SK-N-SH (cell line): ENCODE measurements at regions not wholly inside any gene's neighbourhood (a gene's known extent, or its start where the extent isn't known, plus 50 kb on each side); places are given as distances from the start of the nearest gene placed in this dataset.

Experiments used
- CTCF ChIA-PET: fragments of 300-600, 350-600 bp; formaldehyde crosslinking; extraction: SDS; loops from one replicate; lab custom pipeline; 2021; lab: Yijun Ruan, JAX
- POLR2A ChIA-PET: fragments of 350-600 bp; sonication (Branson Sonifier 250); formaldehyde crosslinking; extraction: SDS; loops from one replicate; lab custom pipeline; 2020; ENCODE audit warnings: antibody characterized with exemption, inconsistent platforms; lab: Yijun Ruan, JAX
- DNase-seq: peaks from one replicate; pipeline ENCODE4 v3.0.0; 2012
- H2AFZ ChIP-seq: fragments of 200-600 bp; sonication (generic); 2 replicates; pipeline ENCODE4 v1.8.1; 2016; ENCODE audit warnings: antibody characterized with exemption, mild to moderate bottlenecking, low read depth
- H3F3A ChIP-seq: fragments of 200-600 bp; sonication (generic); replicated peaks from 2 replicates; pipeline ENCODE3; 2016; ENCODE audit warnings: antibody characterized with exemption, mild to moderate bottlenecking; ENCODE audit not compliant: insufficient read depth
- H3K27ac ChIP-seq, 2 experiments: fragments of 200-500 bp in 1 of 2; fragments of 200-600 bp in 1 of 2; sonication (Bioruptor generic) in 1 of 2; sonication (generic), shearing (Covaris generic) in 1 of 2; 2 replicates each; pipeline versions ENCODE4 v1.5.1 to v1.6.1; 2014 to 2016; ENCODE audit warnings: low read depth in 2 of 2, inconsistent platforms in 1 of 2, low read length in 1 of 2, mild to moderate bottlenecking in 1 of 2, mixed read lengths in 1 of 2
- H3K27me3 ChIP-seq: fragments of 200-600 bp; sonication (generic), shearing (Covaris generic); 2 replicates; pipeline ENCODE4 v1.6.1; 2016; ENCODE audit warnings: mixed run types; ENCODE audit not compliant: insufficient read depth
- H3K36me3 ChIP-seq, 2 experiments: fragments of 200-500 bp in 1 of 2; fragments of 200-600 bp in 1 of 2; sonication (Bioruptor generic) in 1 of 2; sonication (generic) in 1 of 2; replicated peaks in 1 of 2; 2 replicates each; pipeline versions ENCODE3 to v1.5.1; 2014 to 2016; ENCODE audit warnings: low read length in 1 of 2, mild to moderate bottlenecking in 1 of 2; ENCODE audit not compliant: insufficient read depth in 2 of 2, control insufficient read depth in 1 of 2
- H3K4me1 ChIP-seq, 2 experiments: fragments of 200-500 bp in 1 of 2; fragments of 200-600 bp in 1 of 2; sonication (Bioruptor generic) in 1 of 2; sonication (generic), shearing (Covaris generic) in 1 of 2; 2 replicates each; pipeline versions ENCODE4 v1.5.1 to v1.6.1; 2014 to 2016; ENCODE audit warnings: low read depth in 1 of 2, low read length in 1 of 2, mixed run types in 1 of 2; ENCODE audit not compliant: insufficient read depth in 2 of 2, control insufficient read depth in 1 of 2
- H3K4me2 ChIP-seq: fragments of 200-600 bp; sonication (generic), shearing (Covaris generic); 2 replicates; pipeline ENCODE4 v1.6.1; 2017; ENCODE audit warnings: mixed run types
- H3K4me3 ChIP-seq, 2 experiments: fragments of 200-500 bp in 1 of 2; fragments of 200-600 bp in 1 of 2; sonication (Bioruptor generic) in 1 of 2; sonication (generic), shearing (Covaris generic) in 1 of 2; 2 replicates each; pipeline versions ENCODE4 v1.5.1 to v1.8.1; 2014 to 2016; ENCODE audit warnings: low read depth in 2 of 2, inconsistent platforms in 1 of 2, low read length in 1 of 2, mild to moderate bottlenecking in 1 of 2, mixed read lengths in 1 of 2, moderate library complexity in 1 of 2
- H3K79me2 ChIP-seq: fragments of 200-600 bp; sonication (generic); 2 replicates; pipeline ENCODE4 v1.8.1; 2017; ENCODE audit warnings: mild to moderate bottlenecking; ENCODE audit not compliant: insufficient read depth
- H3K9ac ChIP-seq: fragments of 200-600 bp; sonication (generic); 2 replicates; pipeline ENCODE4 v1.6.1; 2017; ENCODE audit warnings: mixed run types
- H3K9me2 ChIP-seq: fragments of 200-600 bp; sonication (generic); 2 replicates; pipeline ENCODE4 v1.6.1; 2017; ENCODE audit warnings: mixed run types
- H3K9me3 ChIP-seq: fragments of 200-600 bp; sonication (generic); 2 replicates; pipeline ENCODE4 v1.6.1; 2017; ENCODE audit warnings: mixed run types, mild to moderate bottlenecking, moderate library complexity
- H4K20me1 ChIP-seq: fragments of 200-600 bp; sonication (generic); 2 replicates; pipeline ENCODE4 v1.6.1; 2017; ENCODE audit warnings: mild to moderate bottlenecking, mixed run types; ENCODE audit not compliant: insufficient read depth
- EZH2phosphoT487 ChIP-seq: fragments of 200-600 bp; sonication (generic); IDR thresholded peaks from 2 replicates; pipeline ENCODE4 v1.6.1; 2017; ENCODE audit warnings: low read depth, mixed run types, mild to moderate bottlenecking, antibody characterized with exemption, moderate library complexity, borderline replicate concordance
- FOXM1 ChIP-seq: IDR thresholded peaks from 2 replicates; pipeline ENCODE4 v1.4.0; 2012; ENCODE audit warnings: low read depth, mild to moderate bottlenecking
- JUND ChIP-seq: IDR thresholded peaks from 2 replicates; pipeline ENCODE4 v1.4.0; 2012
- RAD21 ChIP-seq: IDR thresholded peaks from 2 replicates; pipeline ENCODE4 v1.6.1; 2012; ENCODE audit warnings: mild to moderate bottlenecking, low read length
- RFX5 ChIP-seq: IDR thresholded peaks from 2 replicates; pipeline ENCODE4 v1.6.1; 2012; ENCODE audit warnings: mild to moderate bottlenecking, improper control_type of control experiment, low read length
- RXRA ChIP-seq: IDR thresholded peaks from 2 replicates; pipeline ENCODE4 v1.4.0; 2012; ENCODE audit warnings: low read depth, mild to moderate bottlenecking, borderline replicate concordance
- SMC3 ChIP-seq: IDR thresholded peaks from 2 replicates; pipeline ENCODE4 v1.6.1; 2012; ENCODE audit warnings: low read depth, low read length, improper control_type of control experiment
- WGBS: methylation state at CpG from one replicate; pipeline ENCODE4 v1.1.6; 2017; ENCODE audit warnings: low lambda C conversion rate; 5-methylcytosine and 5-hydroxymethylcytosine counted together
- TF ChIP-seq, protein P1 (sequence below): fragments of 200-600 bp; sonication (generic); IDR thresholded peaks from 2 replicates; pipeline ENCODE4 v1.6.1; 2017; ENCODE audit warnings: antibody characterized with exemption, mild to moderate bottlenecking, moderate library complexity
- TF ChIP-seq, protein P2 (sequence below): fragments of 150-350 bp; IDR thresholded peaks from 2 replicates; pipeline ENCODE4 v1.6.1; 2017; ENCODE audit warnings: antibody characterized with exemption, low read length, low read depth, borderline replicate concordance
- TF ChIP-seq, protein P3 (sequence below): IDR thresholded peaks from 2 replicates; pipeline ENCODE4 v1.4.0; 2012; ENCODE audit warnings: low read depth

DNA sequence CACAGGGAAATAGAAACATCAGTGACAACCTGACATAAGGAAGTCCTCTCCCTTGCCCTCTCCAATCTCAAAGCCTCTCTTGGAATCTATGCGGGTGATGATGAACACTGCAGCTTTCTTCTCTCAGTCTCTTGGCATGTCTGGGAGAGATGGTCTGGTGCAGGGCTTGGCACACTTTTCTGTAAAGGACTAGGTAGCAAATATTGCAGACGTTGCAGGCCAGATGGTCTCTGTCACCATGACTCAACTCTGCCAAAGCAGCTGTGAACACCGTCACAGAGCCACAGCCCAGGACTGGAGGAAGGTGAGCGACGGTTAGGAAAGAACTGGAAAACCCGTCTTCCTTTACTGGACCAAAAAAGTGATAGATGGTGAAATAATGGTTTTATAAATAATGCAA lies 591.0 kb upstream of the TMEM132C start (continued):
- TF ChIP-seq, protein P1, sequence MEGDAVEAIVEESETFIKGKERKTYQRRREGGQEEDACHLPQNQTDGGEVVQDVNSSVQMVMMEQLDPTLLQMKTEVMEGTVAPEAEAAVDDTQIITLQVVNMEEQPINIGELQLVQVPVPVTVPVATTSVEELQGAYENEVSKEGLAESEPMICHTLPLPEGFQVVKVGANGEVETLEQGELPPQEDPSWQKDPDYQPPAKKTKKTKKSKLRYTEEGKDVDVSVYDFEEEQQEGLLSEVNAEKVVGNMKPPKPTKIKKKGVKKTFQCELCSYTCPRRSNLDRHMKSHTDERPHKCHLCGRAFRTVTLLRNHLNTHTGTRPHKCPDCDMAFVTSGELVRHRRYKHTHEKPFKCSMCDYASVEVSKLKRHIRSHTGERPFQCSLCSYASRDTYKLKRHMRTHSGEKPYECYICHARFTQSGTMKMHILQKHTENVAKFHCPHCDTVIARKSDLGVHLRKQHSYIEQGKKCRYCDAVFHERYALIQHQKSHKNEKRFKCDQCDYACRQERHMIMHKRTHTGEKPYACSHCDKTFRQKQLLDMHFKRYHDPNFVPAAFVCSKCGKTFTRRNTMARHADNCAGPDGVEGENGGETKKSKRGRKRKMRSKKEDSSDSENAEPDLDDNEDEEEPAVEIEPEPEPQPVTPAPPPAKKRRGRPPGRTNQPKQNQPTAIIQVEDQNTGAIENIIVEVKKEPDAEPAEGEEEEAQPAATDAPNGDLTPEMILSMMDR, result no peak
- TF ChIP-seq FOXM1, result no peak

DNA sequence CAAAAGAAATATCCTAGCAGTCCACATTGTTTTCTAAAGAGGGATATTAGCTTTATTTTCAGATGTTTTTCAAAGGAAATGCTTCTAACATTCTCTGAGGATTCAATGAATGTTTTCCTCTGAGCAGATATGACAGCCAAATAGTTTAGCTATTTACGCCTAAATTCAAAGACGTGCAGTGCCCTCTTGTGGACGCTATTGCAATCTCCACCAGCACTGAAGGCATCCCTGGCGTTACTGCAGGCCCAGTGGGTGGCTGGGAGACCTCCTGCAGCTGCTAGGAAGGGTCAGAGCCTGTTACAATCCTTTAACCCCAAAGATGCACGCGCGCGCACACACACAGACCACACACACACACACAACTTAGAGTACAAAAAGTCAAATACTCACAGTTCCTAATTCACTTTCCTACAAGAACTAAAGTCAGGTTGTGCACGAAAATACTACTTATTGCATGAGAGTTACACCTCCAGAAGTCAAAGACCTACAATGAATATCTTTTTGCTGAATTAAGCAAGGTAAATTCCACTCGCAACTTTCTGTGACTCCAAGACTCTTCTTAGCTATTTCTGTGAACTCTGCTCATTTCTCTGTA lies 589.3 kb upstream of the TMEM132C start:
- no peaks in the 10 kb centered on the region for H3K9me3 ChIP-seq
- no peaks in the 10 kb centered on the region for H3K79me2 ChIP-seq
- no peaks in the 10 kb centered on the region for H4K20me1 ChIP-seq
- no peaks in the 10 kb centered on the region for H3K4me1 ChIP-seq
- ChIA-PET CTCF (interaction anchor here (0.6 to 2.8 kb wide), 48 partner anchors 8 to 633 kb away, joined by 3 to 32 read pairs (median 4); no protein-coding TSS in a partner anchor), POLR2A (no interaction called here)
- TF ChIP-seq, protein P1, result peak; percentile 53
- TF ChIP-seq JUND (no peak), SMC3 (peak; percentile 43; the same call in 1 of the 2 replicates), RAD21 (peak; percentile 65)
- 32% methylated on average over 10 of the region's 10 CpGs for whole genome bisulfite sequencing
- no peaks in the 10 kb centered on the region for H3F3A ChIP-seq
- peak; percentile 66 for DNase-seq
- 0 out of 4 replicates have a peak overlapping the region, but pooled peaks of 1 of the 2 experiments have one; percentile 23 for H3K4me3 ChIP-seq
- no peak overlapping the region for H2AFZ ChIP-seq
- no peak overlapping the region for H3K9ac ChIP-seq
- no peaks in the 10 kb centered on the region for H3K27me3 ChIP-seq
- H3K9me2 ChIP-seq, result no peaks in the 10 kb centered on the region
- H3K4me2 ChIP-seq, result no peak overlapping the region
- H3K27ac ChIP-seq, result no peak overlapping the region
- H3K36me3 ChIP-seq, result no peaks in the 10 kb centered on the region

DNA sequence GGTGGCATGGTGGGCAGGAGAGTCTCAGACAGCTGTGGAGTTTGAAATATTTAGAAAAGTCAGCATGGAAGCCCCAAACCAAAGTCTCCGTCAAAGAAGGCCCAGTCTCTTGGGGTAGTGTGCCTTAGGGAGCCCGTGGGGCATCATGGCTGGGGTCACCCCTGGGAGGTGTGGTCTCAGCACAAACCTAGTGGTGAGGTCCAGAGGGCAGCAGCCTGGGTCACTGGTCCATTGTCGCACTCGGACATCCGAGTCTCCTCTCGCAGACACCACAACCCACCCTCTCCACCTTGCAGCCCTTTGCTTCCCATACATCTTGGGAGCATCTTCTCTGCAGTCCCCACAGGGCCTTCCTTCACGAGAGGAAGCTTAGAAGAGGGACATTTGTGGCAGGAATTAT lies 588.0 kb upstream of the TMEM132C start:
- H3K9me3 ChIP-seq, result no peaks in the 10 kb centered on the region
- TF ChIP-seq, protein P2, sequence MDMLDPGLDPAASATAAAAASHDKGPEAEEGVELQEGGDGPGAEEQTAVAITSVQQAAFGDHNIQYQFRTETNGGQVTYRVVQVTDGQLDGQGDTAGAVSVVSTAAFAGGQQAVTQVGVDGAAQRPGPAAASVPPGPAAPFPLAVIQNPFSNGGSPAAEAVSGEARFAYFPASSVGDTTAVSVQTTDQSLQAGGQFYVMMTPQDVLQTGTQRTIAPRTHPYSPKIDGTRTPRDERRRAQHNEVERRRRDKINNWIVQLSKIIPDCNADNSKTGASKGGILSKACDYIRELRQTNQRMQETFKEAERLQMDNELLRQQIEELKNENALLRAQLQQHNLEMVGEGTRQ, result no peak
- TF ChIP-seq EZH2phosphoT487 (no peak), RXRA (no peak), FOXM1 (no peak), RFX5 (no peak)
- TF ChIP-seq, protein P3, sequence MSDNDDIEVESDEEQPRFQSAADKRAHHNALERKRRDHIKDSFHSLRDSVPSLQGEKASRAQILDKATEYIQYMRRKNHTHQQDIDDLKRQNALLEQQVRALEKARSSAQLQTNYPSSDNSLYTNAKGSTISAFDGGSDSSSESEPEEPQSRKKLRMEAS, result no peak
- TF ChIP-seq, all 33 proteins: peak for 0
- Histone ChIP-seq H3K9ac (no peak overlapping the region), H3K4me1 (no peaks in the 10 kb centered on the region), H3K27me3 (no peaks in the 10 kb centered on the region), H4K20me1 (no peaks in the 10 kb centered on the region), H3K27ac (no peak overlapping the region), H3K79me2 (no peaks in the 10 kb centered on the region), H3K4me2 (no peak overlapping the region), H2AFZ (no peak overlapping the region), H3K9me2 (no peaks in the 10 kb centered on the region), H3K36me3 (no peaks in the 10 kb centered on the region), H3K4me3 (no peak overlapping the region), H3F3A (no peaks in the 10 kb centered on the region)
- no peak for DNase-seq
- POLR2A ChIA-PET, result no interaction called here
- 58% methylated on average over 6 of the region's 7 CpGs for WGBS
- CTCF ChIA-PET, result interaction anchor here (1.2 to 2.8 kb wide), 11 partner anchors 7 to 580 kb away, joined by 3 to 32 read pairs (median 11); no protein-coding TSS in a partner anchor
